Tibial nerve (tissue), 3 donors: ENCODE measurements at regions not wholly inside any gene's neighbourhood (a gene's known extent, or its start where the extent isn't known, plus 50 kb on each side); places are given as distances from the start of the nearest gene placed in this dataset.

Source experiments
- EP300 ChIP-seq, 2 donors: sonication (generic); formaldehyde crosslinking; IDR thresholded peaks; one replicate each; pipeline ENCODE4 v1.6.1; 2017; ENCODE audit warnings: antibody characterized with exemption in 2 of 2, mild to moderate bottlenecking in 1 of 2
- POLR2A ChIP-seq, 2 donors: fragments of 450-650 bp; IDR thresholded peaks; one replicate each; pipeline ENCODE4 v1.6.1; 2017; ENCODE audit warnings: antibody characterized with exemption in 2 of 2, mild to moderate bottlenecking in 2 of 2, moderate library complexity in 2 of 2

- TF ChIP-seq EP300 (IDR thresholded peaks at IDR 0.05) = no peak
- no peak for TF ChIP-seq POLR2A (IDR thresholded peaks at IDR 0.05)
These were observed 122.6 kb downstream of the METTL4 start for GRCh38 chr18:2448565-2449151.
